ENCODE measurements at regions not wholly inside any gene's neighbourhood (a gene's known extent, or its start where the extent isn't known, plus 50 kb on each side); places are given as distances from the start of the nearest gene placed in this dataset.

DNA sequence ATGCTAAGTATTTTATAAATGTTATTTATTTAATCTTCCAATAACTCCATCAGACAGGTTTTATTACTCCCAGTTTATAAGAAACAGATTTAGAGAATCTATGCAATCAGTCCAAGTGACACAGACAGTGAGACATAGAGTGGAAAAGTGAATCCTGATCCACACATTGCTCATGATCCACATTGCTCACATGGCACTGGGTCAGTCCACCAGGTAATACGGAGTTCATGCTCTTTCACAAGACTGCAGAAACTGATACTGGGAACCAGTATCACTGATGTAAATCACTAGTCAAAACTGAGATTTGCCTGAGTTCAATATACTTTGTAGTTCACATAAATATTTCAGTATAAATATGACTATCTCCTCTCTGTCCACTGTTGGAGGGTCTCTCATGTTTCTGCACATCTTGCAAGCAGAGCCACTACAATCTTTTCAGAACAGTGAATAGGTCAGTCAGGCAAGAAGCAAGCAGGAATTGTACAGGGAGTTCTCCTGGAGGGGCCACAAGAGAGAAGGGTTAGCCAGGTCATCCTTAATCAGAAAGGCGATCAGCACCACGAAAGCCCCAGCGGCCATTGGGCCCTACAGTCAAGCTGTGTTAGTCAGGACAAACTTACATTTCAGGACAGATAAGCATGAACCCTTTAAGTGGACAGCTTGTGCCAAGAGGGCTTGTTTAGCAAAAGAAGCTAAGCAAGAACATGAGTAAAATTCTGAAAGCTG is 275.4 kb upstream of the NR5A2 start:
- TF ChIP-seq POLR2A (IDR thresholded peaks at IDR 0.05; ENCODE audit: low read depth) (no peak), POLR2AphosphoS5 (IDR thresholded peaks at IDR 0.05) (no peak)
- TF ChIP-seq, protein P1, sequence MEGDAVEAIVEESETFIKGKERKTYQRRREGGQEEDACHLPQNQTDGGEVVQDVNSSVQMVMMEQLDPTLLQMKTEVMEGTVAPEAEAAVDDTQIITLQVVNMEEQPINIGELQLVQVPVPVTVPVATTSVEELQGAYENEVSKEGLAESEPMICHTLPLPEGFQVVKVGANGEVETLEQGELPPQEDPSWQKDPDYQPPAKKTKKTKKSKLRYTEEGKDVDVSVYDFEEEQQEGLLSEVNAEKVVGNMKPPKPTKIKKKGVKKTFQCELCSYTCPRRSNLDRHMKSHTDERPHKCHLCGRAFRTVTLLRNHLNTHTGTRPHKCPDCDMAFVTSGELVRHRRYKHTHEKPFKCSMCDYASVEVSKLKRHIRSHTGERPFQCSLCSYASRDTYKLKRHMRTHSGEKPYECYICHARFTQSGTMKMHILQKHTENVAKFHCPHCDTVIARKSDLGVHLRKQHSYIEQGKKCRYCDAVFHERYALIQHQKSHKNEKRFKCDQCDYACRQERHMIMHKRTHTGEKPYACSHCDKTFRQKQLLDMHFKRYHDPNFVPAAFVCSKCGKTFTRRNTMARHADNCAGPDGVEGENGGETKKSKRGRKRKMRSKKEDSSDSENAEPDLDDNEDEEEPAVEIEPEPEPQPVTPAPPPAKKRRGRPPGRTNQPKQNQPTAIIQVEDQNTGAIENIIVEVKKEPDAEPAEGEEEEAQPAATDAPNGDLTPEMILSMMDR (IDR thresholded peaks at IDR 0.05) = no peak
